ENCODE measurements at regions not wholly inside any gene's neighbourhood (a gene's known extent, or its start where the extent isn't known, plus 50 kb on each side); places are given as distances from the start of the nearest gene placed in this dataset. TPM values are rescaled to one million over a fixed set of nuclear protein-coding genes. Genes with fewer than 3 reads are reported as not detected.

DNA sequence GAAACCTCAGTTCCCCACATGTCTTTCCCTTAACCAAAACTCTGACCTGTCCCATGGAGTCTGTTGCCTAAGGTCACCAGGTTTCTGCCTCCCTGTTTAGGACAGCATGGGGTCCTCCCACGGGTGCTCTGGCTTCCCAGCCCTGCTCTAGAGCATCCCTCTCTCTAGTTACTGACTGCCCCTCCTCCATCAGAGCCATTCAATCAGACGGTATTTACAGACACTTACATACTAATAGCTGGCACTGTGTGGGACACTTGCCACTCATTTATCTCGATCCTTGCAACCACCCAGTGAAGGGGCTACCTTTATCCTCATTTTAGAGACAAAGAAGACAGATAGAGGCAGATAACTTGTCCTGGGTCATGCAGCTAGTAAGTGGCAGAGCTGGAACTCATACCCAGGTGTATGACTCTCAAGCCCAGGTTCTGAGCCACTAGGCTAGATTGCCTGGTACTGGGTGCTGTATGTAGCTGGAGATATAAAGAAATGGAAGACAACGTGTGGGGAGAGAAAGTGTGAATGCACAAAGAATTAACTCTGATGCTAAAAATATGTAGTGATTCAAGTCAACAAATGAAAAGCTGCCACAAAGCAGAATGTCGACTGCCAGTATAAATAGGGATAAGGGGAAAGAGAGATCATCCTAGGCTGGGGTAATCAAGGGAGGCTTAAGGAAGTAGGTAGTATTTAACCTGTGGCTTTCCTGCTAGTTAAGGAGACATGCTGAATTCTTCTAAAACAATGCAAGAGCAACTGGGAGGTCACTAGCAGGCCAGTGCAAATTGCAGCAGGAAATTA, 52.5 kb upstream of the PDE8B start:
- no peak for DNase-seq (ENCODE audit: low read depth)

DNA sequence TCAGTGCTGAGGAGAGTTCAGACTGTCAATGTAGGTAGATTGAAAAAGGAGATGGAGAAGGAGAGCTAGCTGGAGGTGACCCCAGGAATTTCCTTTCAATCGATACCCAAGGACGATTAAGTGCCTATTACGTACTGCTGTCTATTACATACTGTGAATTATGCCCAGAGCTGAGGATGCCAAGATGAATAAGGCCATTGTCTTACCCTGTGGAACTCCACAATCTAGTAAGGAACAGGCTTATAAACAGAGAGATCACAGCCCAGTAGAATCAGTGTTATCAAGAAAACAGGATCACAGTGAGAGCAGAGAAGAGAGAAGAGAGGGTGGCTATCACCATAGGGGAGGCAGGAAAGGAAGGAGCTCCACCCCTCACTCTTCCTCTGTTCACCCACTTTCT, 54.1 kb upstream of the PDE8B start:
- no peak for DNase-seq (ENCODE audit: low read depth)

DNA sequence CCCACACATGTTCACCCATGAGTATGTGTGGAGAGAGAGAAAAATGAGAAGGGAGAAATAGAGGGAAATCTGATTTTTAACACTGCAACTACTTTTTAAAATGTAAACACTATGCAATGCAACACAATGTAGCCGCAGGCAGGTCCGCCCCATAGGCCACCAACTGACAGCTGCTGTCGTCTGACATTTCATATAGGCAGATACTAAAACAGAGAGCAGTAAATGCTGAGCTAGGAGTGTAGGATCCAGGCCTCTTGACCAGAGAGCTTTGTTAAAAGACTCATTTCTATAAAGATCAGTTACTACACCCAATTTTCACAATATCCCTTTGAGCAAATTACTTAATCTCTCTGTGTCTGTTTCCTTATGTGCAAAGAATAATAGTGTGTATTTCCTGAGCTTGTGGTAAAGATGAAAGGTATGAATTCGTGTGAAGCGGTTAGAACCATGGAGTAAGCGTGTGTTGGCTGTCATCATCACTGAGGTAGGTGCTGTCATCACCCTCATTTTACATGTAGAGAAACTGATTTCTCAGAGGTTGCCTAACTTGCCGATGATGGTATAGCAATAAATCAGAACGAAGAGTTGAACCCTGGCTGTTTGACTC, 55.2 kb upstream of the PDE8B start:
- no peak for DNase-seq (ENCODE audit: low read depth)

DNA sequence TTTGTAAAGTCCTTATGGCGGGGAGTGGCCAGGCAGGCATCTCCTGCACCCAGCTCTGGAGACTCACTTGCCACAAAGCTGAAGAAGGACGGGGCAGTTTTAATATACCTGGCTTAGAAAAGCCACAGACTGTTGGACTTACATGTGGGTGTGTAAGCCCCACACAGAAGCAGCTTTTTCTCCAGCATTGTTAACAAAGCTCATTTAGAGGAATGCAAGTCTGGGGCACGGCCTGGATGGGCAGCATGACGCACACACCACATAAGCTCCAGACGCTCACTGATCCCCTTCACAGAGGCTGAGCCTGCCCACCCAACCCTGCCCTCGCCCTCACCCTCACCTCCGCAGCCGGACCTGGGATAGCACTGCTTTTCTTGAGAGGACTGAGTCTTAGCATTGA, 58.0 kb upstream of the PDE8B start:
- DNase-seq (ENCODE audit: low read depth) = no peak

DNA sequence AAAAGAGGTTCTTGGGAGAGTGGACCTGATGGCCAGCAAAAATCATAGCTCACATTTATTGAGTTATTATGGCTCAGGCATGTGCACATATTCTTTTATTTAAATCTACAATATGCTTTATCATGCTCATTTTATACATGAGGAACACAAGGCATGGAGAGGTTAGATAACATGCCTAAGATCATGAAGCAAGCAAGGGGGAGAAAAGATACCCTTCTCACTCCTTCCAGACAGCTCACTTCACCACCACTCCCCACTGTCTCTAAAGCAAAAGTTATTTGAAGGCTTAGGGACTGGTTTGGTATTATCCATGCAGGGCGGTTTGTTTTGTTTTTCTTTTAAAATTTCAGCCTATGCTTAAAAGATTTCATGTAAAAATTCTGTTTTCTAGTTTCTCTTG, 59.0 kb upstream of the PDE8B start:
- DNase-seq (ENCODE audit: low read depth) = no peak

DNA sequence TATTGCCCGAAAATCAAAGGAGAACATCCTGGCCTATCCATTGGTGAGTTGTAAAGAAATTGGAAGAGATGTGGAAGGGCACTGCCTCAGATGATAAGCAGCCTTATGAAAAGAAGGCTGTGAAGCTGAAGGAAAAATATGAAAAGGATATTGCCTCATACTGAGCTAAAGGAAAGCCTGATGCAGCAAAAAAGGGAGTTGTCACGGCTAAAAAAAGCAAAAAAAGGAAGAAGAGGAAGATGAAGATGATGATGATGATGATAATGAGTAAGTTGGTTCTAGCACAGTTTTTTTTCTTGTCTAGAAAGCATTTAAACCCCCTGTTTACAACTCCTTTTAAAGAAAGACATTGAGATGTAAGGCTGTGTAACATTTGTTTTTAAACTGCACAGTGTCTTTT, 59.8 kb upstream of the ZBED3 start:
- DNase-seq (ENCODE audit: low read depth) = no peak

DNA sequence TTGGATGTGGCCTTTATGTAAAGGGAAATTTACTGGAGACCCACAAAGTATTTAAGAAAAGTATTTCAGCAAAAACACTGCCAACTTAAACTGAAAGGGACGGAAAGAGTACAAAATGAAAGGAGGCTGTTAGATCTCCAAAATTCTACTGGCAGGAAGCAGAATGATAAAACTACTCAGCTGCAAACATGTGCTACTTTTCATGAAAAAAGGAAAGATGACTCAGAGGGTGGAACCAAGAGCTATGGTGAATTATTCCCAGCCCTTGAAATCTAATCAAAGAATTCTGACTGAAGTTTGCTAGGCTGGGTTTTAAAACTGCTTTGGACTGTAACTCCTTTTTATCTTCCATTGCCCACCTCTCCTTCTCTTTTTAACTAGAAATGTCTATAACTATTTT, 58.6 kb upstream of the ZBED3 start:
- DNase-seq (ENCODE audit: low read depth) = peak; percentile 71

DNA sequence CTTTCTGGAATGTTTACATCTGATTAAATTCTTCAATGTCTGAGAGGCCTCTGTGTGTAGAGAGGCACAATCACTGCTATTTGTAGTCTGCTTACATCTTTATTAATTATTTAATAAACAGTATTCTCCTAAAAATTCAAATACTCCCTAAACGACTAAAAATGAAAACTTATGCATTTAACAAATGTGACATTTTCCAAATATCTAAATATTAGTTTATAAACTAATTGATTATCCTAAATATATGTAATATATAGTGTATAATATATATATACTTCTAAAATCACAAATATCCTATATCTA, 57.7 kb upstream of the ZBED3 start:
- no peak for DNase-seq (ENCODE audit: low read depth)

DNA sequence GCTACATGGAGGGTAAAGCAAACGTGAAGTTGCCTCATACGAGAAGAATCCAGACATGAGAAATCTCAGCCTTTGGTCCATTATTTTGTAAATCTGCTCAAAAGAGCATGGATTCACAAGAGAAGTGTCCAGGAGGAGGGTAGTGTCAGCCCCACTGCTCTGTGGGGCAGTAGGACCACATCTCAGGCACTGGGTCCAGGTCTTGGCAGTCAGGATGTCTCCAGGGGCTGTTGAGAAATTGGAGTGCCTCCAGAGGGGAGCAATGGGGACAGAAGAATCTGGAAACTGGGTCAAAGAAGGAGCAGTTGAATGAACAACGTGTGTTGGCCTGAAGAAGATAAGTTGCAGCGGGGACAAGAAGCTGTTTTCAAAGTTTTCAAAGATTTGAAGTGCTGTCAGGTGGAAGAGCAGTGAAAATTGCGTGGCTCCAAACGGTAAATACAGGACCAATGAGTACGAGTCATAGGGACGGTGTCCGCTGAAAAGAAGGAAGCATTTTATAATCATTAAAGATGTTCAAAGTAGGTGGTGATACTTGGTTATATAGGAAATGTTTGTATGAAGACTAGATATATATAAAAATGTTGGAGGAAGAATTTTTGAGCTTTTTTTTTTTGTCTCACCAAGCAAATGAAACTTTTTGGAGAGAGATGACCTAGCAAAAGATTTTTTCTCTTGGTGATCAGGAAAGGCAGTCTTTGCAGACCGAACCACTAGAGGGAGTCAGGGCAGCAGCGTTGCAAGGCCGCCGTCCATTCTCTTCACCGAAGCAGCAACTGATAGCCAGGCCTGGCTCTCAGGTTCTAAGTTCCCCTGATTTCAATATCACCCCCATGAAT, 57.1 kb upstream of the ZBED3 start:
- DNase-seq (ENCODE audit: low read depth) = peak; percentile 73

DNA sequence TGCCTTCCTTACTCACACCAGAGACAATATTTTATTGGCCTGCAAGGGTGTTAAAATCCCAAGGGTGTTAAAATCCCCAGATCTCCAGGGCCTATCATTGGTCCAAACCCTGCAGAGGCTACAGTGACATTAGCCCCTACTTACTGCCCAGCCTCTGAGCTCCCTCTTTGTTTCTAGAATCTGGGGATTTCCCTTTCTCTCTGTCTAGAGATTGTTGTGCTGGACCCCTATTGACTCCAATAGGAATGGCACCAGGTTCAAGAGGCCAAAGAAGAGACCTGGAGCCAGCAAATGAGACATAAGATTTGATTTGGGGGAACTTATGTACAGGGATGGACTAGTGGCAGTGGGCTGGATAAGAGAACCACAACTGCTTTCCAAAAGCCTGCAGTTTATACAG, 53.3 kb upstream of the ZBED3 start:
- DNase-seq (ENCODE audit: low read depth) = no peak

DNA sequence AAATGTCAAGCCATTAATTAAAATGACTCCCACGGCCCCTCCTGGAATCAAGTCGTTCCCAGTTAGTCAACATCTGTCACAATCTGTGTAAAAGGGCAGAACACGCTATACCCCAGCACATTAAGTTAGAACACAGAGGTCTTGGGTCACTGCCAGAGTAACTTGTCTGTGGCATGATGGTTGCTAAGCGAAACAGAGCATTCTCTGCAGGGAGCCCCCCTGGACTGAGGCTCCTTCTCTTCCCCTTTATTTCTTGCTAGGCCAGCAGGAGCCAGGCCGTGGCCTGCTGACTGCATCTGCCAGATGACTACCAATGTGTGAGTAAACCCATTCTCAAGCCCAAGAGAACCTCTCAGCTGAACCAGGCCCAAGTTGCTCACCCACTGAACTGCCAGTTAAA, 51.9 kb upstream of the ZBED3 start:
- DNase-seq (ENCODE audit: low read depth) = peak; percentile 23

Small RNA genes in the stretch of these regions (small RNA-seq; reads per million reads assigned to genes)
- gene HMGB1P35 = not detected

Measured in HT1080 (cell line).